SK-N-MC (cell line): ENCODE measurements at regions not wholly inside any gene's neighbourhood (a gene's known extent, or its start where the extent isn't known, plus 50 kb on each side); places are given as distances from the start of the nearest gene placed in this dataset.

Experiments
- DNase-seq: peaks from one replicate; pipeline ENCODE4 v3.0.0-alpha.2; 2011; ENCODE audit warnings: low read depth, low spot score
- H3K27ac ChIP-seq: fragments of 200-600 bp; sonication (generic); 2 replicates; pipeline ENCODE4 v1.5.1; 2016; ENCODE audit warnings: mixed run types
- H3K36me3 ChIP-seq: fragments of 200-600 bp; sonication (generic); 2 replicates; pipeline ENCODE4 v1.6.1; 2017; ENCODE audit warnings: antibody characterized with exemption, low read length, mixed read lengths; ENCODE audit not compliant: insufficient read depth
- H3K4me3 ChIP-seq: fragments of 200-600 bp; sonication (generic); 2 replicates; pipeline ENCODE4 v1.5.1; 2016
- H3K9ac ChIP-seq: fragments of 200-600 bp; sonication (generic); 2 replicates; pipeline ENCODE4 v1.8.0; 2017; ENCODE audit warnings: mixed run types, mixed read lengths; ENCODE audit not compliant: insufficient read length
- H3K9me3 ChIP-seq: fragments of 200-600 bp; sonication (generic); 2 replicates; pipeline ENCODE4 v1.6.1; 2017; ENCODE audit warnings: low read depth, mild to moderate bottlenecking, antibody characterized with exemption, low read length, moderate library complexity, mixed read lengths
- EZH2 ChIP-seq: fragments of 200-600 bp; sonication (generic); IDR thresholded peaks from one replicate; pipeline ENCODE4 v1.6.1; 2017; ENCODE audit warnings: antibody characterized with exemption
- FOXP2 ChIP-seq: optimal IDR thresholded peaks from 2 replicates; pipeline ENCODE3; 2011; ENCODE audit warnings: mild to moderate bottlenecking, moderate library complexity; ENCODE audit not compliant: insufficient read depth; ENCODE audit errors: extremely low read length, control extremely low read depth
- POLR2AphosphoS5 ChIP-seq: IDR thresholded peaks from 2 replicates; pipeline ENCODE4 v1.6.1; 2012; ENCODE audit warnings: mild to moderate bottlenecking, low read depth, low read length, borderline replicate concordance

- no peaks in the 10 kb centered on the region for H3K36me3 ChIP-seq
- H3K4me3 ChIP-seq: no peak overlapping the region
- no peak overlapping the region for H3K27ac ChIP-seq
- DNase-seq: no peak
- no peaks in the 10 kb centered on the region for H3K9me3 ChIP-seq
- TF ChIP-seq FOXP2 (no peak), POLR2AphosphoS5 (no peak), EZH2 (no peak)
- H3K9ac ChIP-seq: no peak overlapping the region
Observed at GRCh38 chr2:144681389-144681788, 161.5 kb upstream of the ZEB2 start.

- H3K9me3 ChIP-seq: no peaks in the 10 kb centered on the region
- no peak for DNase-seq
- H3K9ac ChIP-seq: no peak overlapping the region
- TF ChIP-seq FOXP2 (no peak), POLR2AphosphoS5 (no peak), EZH2 (no peak)
- H3K4me3 ChIP-seq: no peak overlapping the region
- no peak overlapping the region for H3K27ac ChIP-seq
- H3K36me3 ChIP-seq: no peaks in the 10 kb centered on the region
Observed at GRCh38 chr2:144679942-144680341, 160.0 kb upstream of the ZEB2 start.

- Histone ChIP-seq H3K4me3 (no peak overlapping the region), H3K27ac (no peak overlapping the region), H3K9ac (no peak overlapping the region), H3K36me3 (no peaks in the 10 kb centered on the region), H3K9me3 (no peaks in the 10 kb centered on the region)
- TF ChIP-seq FOXP2 (no peak), POLR2AphosphoS5 (no peak), EZH2 (no peak)
- DNase-seq: no peak
Observed at GRCh38 chr2:144678736-144679135, 158.8 kb upstream of the ZEB2 start.

GRCh38 chr2:144675731-144676130 lies 155.8 kb upstream of the ZEB2 start:
- TF ChIP-seq POLR2AphosphoS5: no peak
- no peak for TF ChIP-seq EZH2
- no peak for TF ChIP-seq FOXP2
- no peak overlapping the region for H3K9ac ChIP-seq
- DNase-seq: no peak

GRCh38 chr2:144675331-144675730 lies 155.4 kb upstream of the ZEB2 start:
- no peak overlapping the region for H3K27ac ChIP-seq
- no peaks in the 10 kb centered on the region for H3K36me3 ChIP-seq

More at GRCh38 chr2:144675731-144676130, 155.8 kb upstream of the ZEB2 start:
- H3K4me3 ChIP-seq: no peak overlapping the region
- no peaks in the 10 kb centered on the region for H3K9me3 ChIP-seq
- no peak overlapping the region for H3K27ac ChIP-seq
- no peaks in the 10 kb centered on the region for H3K36me3 ChIP-seq

GRCh38 chr2:144674071-144674470 lies 154.2 kb upstream of the ZEB2 start:
- no peak for DNase-seq
- H3K9me3 ChIP-seq: no peaks in the 10 kb centered on the region
- TF ChIP-seq POLR2AphosphoS5: no peak
- TF ChIP-seq EZH2: no peak
- no peak for TF ChIP-seq FOXP2
- H3K4me3 ChIP-seq: no peak overlapping the region
- H3K27ac ChIP-seq: no peak overlapping the region
- no peak overlapping the region for H3K9ac ChIP-seq
- H3K36me3 ChIP-seq: no peaks in the 10 kb centered on the region

More at GRCh38 chr2:144675331-144675730, 155.4 kb upstream of the ZEB2 start:
- no peak overlapping the region for H3K9ac ChIP-seq
- TF ChIP-seq POLR2AphosphoS5 (no peak), FOXP2 (no peak), EZH2 (no peak)
- DNase-seq: no peak
- H3K9me3 ChIP-seq: no peaks in the 10 kb centered on the region
- no peak overlapping the region for H3K4me3 ChIP-seq

GRCh38 chr2:144673456-144673855 lies 153.5 kb upstream of the ZEB2 start:
- no peak for TF ChIP-seq FOXP2
- TF ChIP-seq EZH2: no peak
- no peak for TF ChIP-seq POLR2AphosphoS5
- Histone ChIP-seq H3K9ac (no peak overlapping the region), H3K4me3 (no peak overlapping the region), H3K27ac (no peak overlapping the region), H3K36me3 (no peaks in the 10 kb centered on the region), H3K9me3 (no peaks in the 10 kb centered on the region)
- no peak for DNase-seq

- DNase-seq: no peak
- TF ChIP-seq POLR2AphosphoS5 (no peak), FOXP2 (no peak), EZH2 (no peak)
- Histone ChIP-seq H3K4me3 (no peak overlapping the region), H3K9ac (no peak overlapping the region), H3K27ac (no peak overlapping the region), H3K36me3 (no peaks in the 10 kb centered on the region), H3K9me3 (no peaks in the 10 kb centered on the region)
Observed at GRCh38 chr2:144671695-144672455, 152.0 kb upstream of the ZEB2 start.
